ENCODE measurements at regions not wholly inside any gene's neighbourhood (a gene's known extent, or its start where the extent isn't known, plus 50 kb on each side); places are given as distances from the start of the nearest gene placed in this dataset.

DNA sequence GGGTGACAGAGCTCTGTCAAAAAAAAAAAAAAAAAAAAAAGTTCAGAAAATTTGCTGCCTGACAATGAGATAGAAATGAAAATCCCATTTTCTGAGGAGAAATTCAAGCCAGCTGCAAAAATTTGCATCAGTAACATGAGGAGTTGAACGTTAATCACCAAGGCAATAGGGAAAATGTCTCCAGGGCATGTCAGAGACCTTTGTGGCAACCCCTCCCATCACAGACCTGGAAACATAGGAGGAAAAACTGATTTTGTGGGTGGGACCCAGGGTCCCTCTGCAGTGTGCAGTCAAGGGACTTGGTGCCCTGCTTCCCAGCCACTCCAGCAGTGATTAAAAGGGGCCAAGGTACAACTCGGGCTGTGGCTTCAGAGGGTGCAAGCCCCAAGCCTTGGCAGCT, 615.4 kb downstream of the RWDD3 start:
- no peak for DNase-seq (ENCODE audit: low read depth)
- no peak for TF ChIP-seq CTCF (IDR thresholded peaks at IDR 0.05; ENCODE audit: control insufficient read depth, extremely low read depth, insufficient read depth)
- H3K4me3 ChIP-seq (ENCODE audit: low read depth, low read length), result no peak overlapping the region

DNA sequence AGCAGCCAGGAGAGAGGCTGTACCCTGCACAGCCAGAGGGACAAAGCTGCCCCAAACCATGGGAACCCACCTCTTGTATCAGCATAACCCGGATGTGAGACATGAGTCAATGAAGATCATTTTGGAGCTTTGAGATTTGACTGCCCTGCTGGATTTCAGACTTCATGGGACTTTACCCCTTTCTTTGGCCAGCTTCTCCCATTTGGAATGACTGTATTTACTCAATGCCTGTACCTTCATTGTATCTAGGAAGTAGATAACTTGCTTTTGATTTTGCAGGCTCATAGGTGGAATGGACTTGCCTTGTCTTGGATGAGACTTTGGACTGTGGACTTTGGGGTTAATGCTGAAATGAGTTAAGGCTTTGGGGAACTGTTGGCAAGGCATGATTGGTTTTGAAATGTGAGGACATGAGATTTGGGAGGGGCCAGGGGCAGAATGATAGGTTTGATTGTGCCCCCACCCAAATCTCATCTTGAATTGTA, 616.2 kb downstream of the RWDD3 start:
- no peak for TF ChIP-seq CTCF (IDR thresholded peaks at IDR 0.05; ENCODE audit: control insufficient read depth, extremely low read depth, insufficient read depth)
- no peak for DNase-seq (ENCODE audit: low read depth)
- no peak overlapping the region for H3K4me3 ChIP-seq (ENCODE audit: low read depth, low read length)

DNA sequence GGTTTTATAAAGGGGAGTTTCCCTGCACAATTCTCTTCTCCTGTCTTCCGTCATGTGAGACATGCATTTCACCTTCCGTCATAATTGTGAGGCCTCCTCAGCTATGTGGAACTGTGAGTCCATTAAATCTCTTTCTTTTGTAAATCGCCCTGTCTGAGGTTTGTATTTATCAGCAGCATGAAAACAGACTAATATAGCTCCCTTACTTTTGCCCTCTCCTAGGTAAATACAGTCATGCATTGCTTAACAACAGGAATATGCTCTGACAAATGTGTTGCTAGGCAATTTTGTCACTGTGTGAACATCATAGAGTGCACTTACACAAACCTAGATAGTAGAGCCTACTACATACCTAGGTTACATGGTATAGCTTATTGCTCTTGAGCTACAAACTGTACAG, 616.8 kb downstream of the RWDD3 start:
- no peak for TF ChIP-seq CTCF (IDR thresholded peaks at IDR 0.05; ENCODE audit: control insufficient read depth, extremely low read depth, insufficient read depth)
- H3K4me3 ChIP-seq (ENCODE audit: low read depth, low read length), result no peak overlapping the region
- no peak for DNase-seq (ENCODE audit: low read depth)

- no peak overlapping the region for H3K4me3 ChIP-seq (ENCODE audit: low read depth, low read length)
- DNase-seq (ENCODE audit: low read depth), result no peak
- no peak for TF ChIP-seq CTCF (IDR thresholded peaks at IDR 0.05; ENCODE audit: control insufficient read depth, extremely low read depth, insufficient read depth)
These were observed 618.6 kb downstream of the RWDD3 start for GRCh38 chr1:95852483-95853070.

- TF ChIP-seq CTCF (IDR thresholded peaks at IDR 0.05; ENCODE audit: control insufficient read depth, extremely low read depth, insufficient read depth), result no peak
- H3K4me3 ChIP-seq (ENCODE audit: low read depth, low read length), result no peak overlapping the region
- no peak for DNase-seq (ENCODE audit: low read depth)
These were observed 620.4 kb downstream of the RWDD3 start for GRCh38 chr1:95854457-95854856.

DNA sequence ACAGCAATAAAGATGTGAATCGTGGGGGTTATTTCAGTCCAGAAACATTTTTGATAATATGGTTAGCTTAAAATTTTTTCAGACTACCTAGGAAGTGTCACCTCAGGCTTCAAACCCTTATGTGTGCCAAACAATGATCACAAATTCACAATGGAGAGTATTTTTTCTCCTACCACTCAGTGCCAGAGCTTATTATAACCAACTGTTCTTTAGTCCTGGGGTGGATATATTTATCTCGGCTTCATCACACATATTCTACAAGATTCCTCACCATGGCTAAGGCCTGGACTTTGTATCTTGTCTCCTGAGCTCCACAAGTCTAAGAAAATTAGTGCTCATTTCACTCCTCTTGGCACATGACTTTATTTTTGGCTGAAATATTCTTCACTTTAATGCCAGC, 629.1 kb downstream of the RWDD3 start:
- no peak for TF ChIP-seq CTCF (IDR thresholded peaks at IDR 0.05; ENCODE audit: control insufficient read depth, extremely low read depth, insufficient read depth)
- no peak overlapping the region for H3K4me3 ChIP-seq (ENCODE audit: low read depth, low read length)
- no peak for DNase-seq (ENCODE audit: low read depth)

DNA sequence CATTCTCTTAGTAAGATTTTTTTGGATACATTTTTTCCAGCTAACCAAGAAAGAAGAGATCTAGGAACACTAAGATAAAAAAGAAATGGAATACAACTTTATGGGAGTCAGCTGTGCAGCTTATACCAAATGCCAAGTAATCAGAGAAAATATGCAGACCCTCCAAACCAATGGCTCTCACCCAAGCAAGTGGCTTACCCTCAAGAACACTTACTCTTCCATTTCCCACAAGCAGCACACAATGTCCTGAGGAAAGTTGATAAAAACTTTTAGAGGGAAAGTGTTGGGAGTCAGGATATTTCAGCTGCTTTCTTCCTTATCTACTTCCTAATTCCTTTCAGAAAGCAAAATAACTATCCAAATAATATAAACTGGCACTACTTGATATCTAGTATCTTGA, 631.8 kb downstream of the RWDD3 start:
- no peak for TF ChIP-seq CTCF (IDR thresholded peaks at IDR 0.05; ENCODE audit: control insufficient read depth, extremely low read depth, insufficient read depth)
- no peak for DNase-seq (ENCODE audit: low read depth)
- H3K4me3 ChIP-seq (ENCODE audit: low read depth, low read length), result no peak overlapping the region
